Heart left ventricle (tissue), 13 donors: ENCODE measurements at regions not wholly inside any gene's neighbourhood (a gene's known extent, or its start where the extent isn't known, plus 50 kb on each side); places are given as distances from the start of the nearest gene placed in this dataset.

Experiments used
- POLR2A ChIP-seq, 2 donors: fragments of 450-650 bp; IDR thresholded peaks; one replicate each; pipeline ENCODE4 v1.6.1; 2017; ENCODE audit warnings: antibody characterized with exemption in 2 of 2, mild to moderate bottlenecking in 2 of 2, moderate library complexity in 2 of 2
- TF ChIP-seq, protein P1 (sequence below), 12 donors: fragments of 200-600 bp; sonication (generic) in 4 of 12; IDR thresholded peaks; one replicate each; pipeline versions ENCODE4 v1.5.0 to v1.8.0; 2018 to 2022; ENCODE audit warnings: antibody characterized with exemption in 12 of 12, mild to moderate bottlenecking in 5 of 12
- donor health status: ischemic (EF 13 %, LVEDD 7.1; RV severe dilation, severe dysfunction).
- donor health status: DM: no; HTN: yes; CAD: no.
- donor health status: DM: no; HTN: no; CAD: no.
- donor health status: ischemic (EF 25% LVEDD 6.9; RV normal size, moderate dysfunction).
- donor health status: ischemic (EF 25% LVEDD 5.7; RV mildly dilated, moderate dysfunction).
- donor health status: ischemic (EF 35%, LVEDD 5.7; RV mildly dilated, moderate dysfunction).
- donor health status: nonischemic (EF 11% LVEDD 7.7; RV severe dilation, severe dysfunction).
- donor health status: DM: yes; HTN: yes; CAD: no.
- donor health status: PGD.
- donor health status: ischemic (EF 29% LVEDD 5.4; RV normal size, mild dysfunction).
- donor health status: nonischemic (EF 23%, LVEDD 6.1; RV moderate dilation, normal function).

DNA sequence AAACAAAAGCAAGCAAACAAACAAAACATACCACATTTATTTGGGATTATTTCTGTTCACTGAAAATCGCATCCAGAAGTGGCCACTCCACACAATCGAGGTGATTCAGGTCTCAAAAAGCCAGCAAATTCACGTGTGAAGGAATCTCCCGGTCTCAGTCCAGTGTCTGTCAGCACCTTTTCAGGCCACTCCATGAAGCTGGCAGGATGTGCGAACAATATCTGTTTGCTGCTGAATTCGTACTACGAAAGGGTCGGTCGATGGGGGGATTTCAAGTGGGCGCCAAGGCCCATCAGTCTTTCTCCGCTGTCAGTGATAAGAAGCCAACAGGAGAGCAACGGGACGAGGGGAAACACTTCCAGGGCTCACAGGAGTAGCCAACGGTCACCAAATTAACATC is 505.1 kb downstream of the IRX1 start:
- no peak for TF ChIP-seq POLR2A (IDR thresholded peaks at IDR 0.05)
- TF ChIP-seq, protein P1, sequence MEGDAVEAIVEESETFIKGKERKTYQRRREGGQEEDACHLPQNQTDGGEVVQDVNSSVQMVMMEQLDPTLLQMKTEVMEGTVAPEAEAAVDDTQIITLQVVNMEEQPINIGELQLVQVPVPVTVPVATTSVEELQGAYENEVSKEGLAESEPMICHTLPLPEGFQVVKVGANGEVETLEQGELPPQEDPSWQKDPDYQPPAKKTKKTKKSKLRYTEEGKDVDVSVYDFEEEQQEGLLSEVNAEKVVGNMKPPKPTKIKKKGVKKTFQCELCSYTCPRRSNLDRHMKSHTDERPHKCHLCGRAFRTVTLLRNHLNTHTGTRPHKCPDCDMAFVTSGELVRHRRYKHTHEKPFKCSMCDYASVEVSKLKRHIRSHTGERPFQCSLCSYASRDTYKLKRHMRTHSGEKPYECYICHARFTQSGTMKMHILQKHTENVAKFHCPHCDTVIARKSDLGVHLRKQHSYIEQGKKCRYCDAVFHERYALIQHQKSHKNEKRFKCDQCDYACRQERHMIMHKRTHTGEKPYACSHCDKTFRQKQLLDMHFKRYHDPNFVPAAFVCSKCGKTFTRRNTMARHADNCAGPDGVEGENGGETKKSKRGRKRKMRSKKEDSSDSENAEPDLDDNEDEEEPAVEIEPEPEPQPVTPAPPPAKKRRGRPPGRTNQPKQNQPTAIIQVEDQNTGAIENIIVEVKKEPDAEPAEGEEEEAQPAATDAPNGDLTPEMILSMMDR (IDR thresholded peaks at IDR 0.05) = no peak
